Head of caudate nucleus (tissue), 42 donors: ENCODE measurements at regions not wholly inside any gene's neighbourhood (a gene's known extent, or its start where the extent isn't known, plus 50 kb on each side); places are given as distances from the start of the nearest gene placed in this dataset.

Source experiments
- DNase-seq, 42 donors: peaks; one replicate each; pipeline versions ENCODE4 v3.0.0 to v3.0.0-alpha.2; 2020 to 2021; ENCODE audit warnings: mixed read lengths in 7 of 42
- intact Hi-C: fragments of 100-400 bp; cut with DNase I; formaldehyde crosslinking; loops from one replicate; pipeline ENCODE4 v1.15.0; 2022

- no peak for DNase-seq
- intact Hi-C loops: no loop called here
Measured at GRCh38 chr5:89045216-89045615, 162.2 kb upstream of the MEF2C start.

- intact Hi-C loops: no loop called here
- no peak for DNase-seq
Measured at GRCh38 chr5:89044674-89045200, 161.8 kb upstream of the MEF2C start.

GRCh38 chr5:89043676-89044075 lies 160.7 kb upstream of the MEF2C start:
- no peak for DNase-seq
- intact Hi-C loops: no loop called here

- intact Hi-C loops: no loop called here
- DNase-seq: no peak
Measured at GRCh38 chr5:89042746-89043145, 159.8 kb upstream of the MEF2C start.

- no peak for DNase-seq
- intact Hi-C loops: no loop called here
Measured at GRCh38 chr5:89041976-89042375, 159.0 kb upstream of the MEF2C start.

GRCh38 chr5:89041249-89041779 lies 158.3 kb upstream of the MEF2C start:
- intact Hi-C loops: no loop called here
- DNase-seq: no peak

GRCh38 chr5:89036704-89037489 lies 153.9 kb upstream of the MEF2C start:
- intact Hi-C loops: no loop called here
- DNase-seq: peak in 4 of 42 donors; percentile 2 to 45 (median 4)

GRCh38 chr5:89036166-89036565 lies 153.2 kb upstream of the MEF2C start:
- intact Hi-C loops: no loop called here
- no peak for DNase-seq

GRCh38 chr5:89034588-89034987 lies 151.6 kb upstream of the MEF2C start:
- intact Hi-C loops: no loop called here
- no peak for DNase-seq

GRCh38 chr5:89030798-89031197 lies 147.8 kb upstream of the MEF2C start:
- intact Hi-C loops: no loop called here
- DNase-seq: no peak

- intact Hi-C loops: no loop called here
- no peak for DNase-seq
Measured at GRCh38 chr5:89028595-89029285, 145.8 kb upstream of the MEF2C start.

GRCh38 chr5:89024045-89024444 lies 141.1 kb upstream of the MEF2C start:
- DNase-seq: no peak
- intact Hi-C loops: no loop called here

GRCh38 chr5:89020926-89021610 lies 138.1 kb upstream of the MEF2C start:
- intact Hi-C loops: no loop called here
- no peak for DNase-seq

- no peak for DNase-seq
- intact Hi-C loops: no loop called here
Measured at GRCh38 chr5:89016741-89017303, 133.8 kb upstream of the MEF2C start.

- DNase-seq: no peak
- intact Hi-C loops: no loop called here
Measured at GRCh38 chr5:89015409-89015808, 132.4 kb upstream of the MEF2C start.

GRCh38 chr5:89011778-89012711 lies 129.1 kb upstream of the MEF2C start:
- peak in 7 of 42 donors; percentile 8 to 56 (median 23) for DNase-seq
- intact Hi-C loops: no loop called here

- intact Hi-C loops: no loop called here
- no peak for DNase-seq
Measured at GRCh38 chr5:89010512-89010911, 127.5 kb upstream of the MEF2C start.

GRCh38 chr5:89008291-89008690 lies 125.3 kb upstream of the MEF2C start:
- intact Hi-C loops: no loop called here
- DNase-seq: no peak
